NCI-H510A treated with DMSO at 0.1 percent for 48 hours (cell line): ENCODE measurements at regions not wholly inside any gene's neighbourhood (a gene's known extent, or its start where the extent isn't known, plus 50 kb on each side); places are given as distances from the start of the nearest gene placed in this dataset.

Experiments used
- DNase-seq: peaks from one replicate; lab custom pipeline; 2025; lab: John Stamatoyannopoulos, UW

- no peak for DNase-seq
These were observed 382.2 kb downstream of the FUT8 start for GRCh38 chr14:65794674-65795279.

GRCh38 chr14:65798216-65798615 lies 385.7 kb downstream of the FUT8 start:
- no peak for DNase-seq

- no peak for DNase-seq
These were observed 388.2 kb downstream of the FUT8 start for GRCh38 chr14:65800694-65801093.

- DNase-seq, result no peak
These were observed 389.7 kb downstream of the FUT8 start for GRCh38 chr14:65802196-65802595.

- no peak for DNase-seq
These were observed 391.4 kb downstream of the FUT8 start for GRCh38 chr14:65803885-65804284.

GRCh38 chr14:65804439-65805112 lies 392.0 kb downstream of the FUT8 start:
- no peak for DNase-seq

GRCh38 chr14:65805113-65805473 lies 392.6 kb downstream of the FUT8 start:
- no peak for DNase-seq

GRCh38 chr14:65808390-65808789 lies 395.9 kb downstream of the FUT8 start:
- DNase-seq, result no peak

- DNase-seq, result peak; percentile 61
These were observed 397.8 kb downstream of the FUT8 start for GRCh38 chr14:65810322-65810721.

- DNase-seq, result no peak
These were observed 401.3 kb downstream of the FUT8 start for GRCh38 chr14:65813760-65814384.

- no peak for DNase-seq
These were observed 402.6 kb downstream of the FUT8 start for GRCh38 chr14:65815127-65815526.

- DNase-seq, result no peak
These were observed 404.5 kb downstream of the FUT8 start for GRCh38 chr14:65817011-65817410.

- no peak for DNase-seq
These were observed 407.0 kb downstream of the FUT8 start for GRCh38 chr14:65819569-65819968.

GRCh38 chr14:65821224-65821753 lies 408.8 kb downstream of the FUT8 start:
- DNase-seq, result no peak

GRCh38 chr14:65824285-65824977 lies 411.9 kb downstream of the FUT8 start:
- DNase-seq, result peak; percentile 89

GRCh38 chr14:65824978-65825299 lies 412.4 kb downstream of the FUT8 start:
- no peak for DNase-seq

- DNase-seq, result no peak
These were observed 414.4 kb downstream of the FUT8 start for GRCh38 chr14:65826946-65827345.

- DNase-seq, result no peak
These were observed 415.0 kb downstream of the FUT8 start for GRCh38 chr14:65827520-65827919.

GRCh38 chr14:65828396-65828795 lies 415.9 kb downstream of the FUT8 start:
- DNase-seq, result no peak

- DNase-seq, result no peak
These were observed 420.1 kb downstream of the FUT8 start for GRCh38 chr14:65832431-65833266.

- DNase-seq, result no peak
These were observed 420.8 kb downstream of the FUT8 start for GRCh38 chr14:65833267-65833880.

GRCh38 chr14:65834051-65834450 lies 421.5 kb downstream of the FUT8 start:
- no peak for DNase-seq
